ENCODE measurements at regions not wholly inside any gene's neighbourhood (a gene's known extent, or its start where the extent isn't known, plus 50 kb on each side); places are given as distances from the start of the nearest gene placed in this dataset.

DNA sequence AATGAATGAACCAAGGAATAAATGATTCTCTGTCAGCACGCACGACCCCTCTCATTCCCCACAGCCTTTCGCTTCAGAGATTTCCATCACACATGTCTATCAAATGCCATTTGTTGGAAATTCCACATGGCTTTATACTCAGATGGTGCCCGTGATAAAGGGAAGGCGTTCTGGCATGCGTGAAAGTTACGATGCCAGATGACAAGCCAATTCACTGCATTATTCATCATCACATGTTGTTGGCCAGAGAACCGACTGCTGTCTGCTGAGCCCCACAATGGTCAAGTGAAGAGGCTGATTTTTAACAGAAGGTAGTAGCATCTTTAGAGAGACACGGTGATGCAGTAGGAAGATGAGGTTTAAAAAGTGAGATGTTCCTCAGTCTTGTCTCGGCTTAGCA lies 74.1 kb upstream of the FRMD4B start:
- no peak for TF ChIP-seq EP300 (IDR thresholded peaks at IDR 0.05; ENCODE audit: low read depth)
- TF ChIP-seq, protein P1, sequence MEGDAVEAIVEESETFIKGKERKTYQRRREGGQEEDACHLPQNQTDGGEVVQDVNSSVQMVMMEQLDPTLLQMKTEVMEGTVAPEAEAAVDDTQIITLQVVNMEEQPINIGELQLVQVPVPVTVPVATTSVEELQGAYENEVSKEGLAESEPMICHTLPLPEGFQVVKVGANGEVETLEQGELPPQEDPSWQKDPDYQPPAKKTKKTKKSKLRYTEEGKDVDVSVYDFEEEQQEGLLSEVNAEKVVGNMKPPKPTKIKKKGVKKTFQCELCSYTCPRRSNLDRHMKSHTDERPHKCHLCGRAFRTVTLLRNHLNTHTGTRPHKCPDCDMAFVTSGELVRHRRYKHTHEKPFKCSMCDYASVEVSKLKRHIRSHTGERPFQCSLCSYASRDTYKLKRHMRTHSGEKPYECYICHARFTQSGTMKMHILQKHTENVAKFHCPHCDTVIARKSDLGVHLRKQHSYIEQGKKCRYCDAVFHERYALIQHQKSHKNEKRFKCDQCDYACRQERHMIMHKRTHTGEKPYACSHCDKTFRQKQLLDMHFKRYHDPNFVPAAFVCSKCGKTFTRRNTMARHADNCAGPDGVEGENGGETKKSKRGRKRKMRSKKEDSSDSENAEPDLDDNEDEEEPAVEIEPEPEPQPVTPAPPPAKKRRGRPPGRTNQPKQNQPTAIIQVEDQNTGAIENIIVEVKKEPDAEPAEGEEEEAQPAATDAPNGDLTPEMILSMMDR (IDR thresholded peaks at IDR 0.05) = no peak

All from transverse colon (tissue), 3 donors.